ENCODE measurements at regions not wholly inside any gene's neighbourhood (a gene's known extent, or its start where the extent isn't known, plus 50 kb on each side); places are given as distances from the start of the nearest gene placed in this dataset.

DNA sequence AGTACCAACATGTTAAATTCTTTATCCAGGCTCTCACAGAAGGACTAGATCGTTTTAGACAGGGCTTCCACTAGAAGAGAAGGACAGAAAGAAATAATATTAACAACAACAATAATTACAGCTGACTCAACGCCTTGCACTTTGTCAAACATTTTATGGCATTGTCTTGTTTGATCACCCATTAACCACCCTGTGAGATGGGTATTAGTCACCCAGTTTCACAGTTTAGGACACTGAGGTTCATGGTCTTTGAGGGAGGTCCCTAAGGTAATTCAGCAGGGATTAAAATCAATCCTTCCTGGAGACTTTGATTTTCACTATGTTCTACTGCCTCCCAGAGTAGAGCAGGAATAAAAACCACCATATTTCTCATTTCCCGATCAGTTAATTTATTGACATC is 51.4 kb upstream of the BNC2 start:
- no peak for TF ChIP-seq NFIC (IDR thresholded peaks at IDR 0.05)
- TF ChIP-seq TCF12 (IDR thresholded peaks at IDR 0.05; ENCODE audit: low read depth), result no peak
- TF ChIP-seq ZBTB7A (IDR thresholded peaks at IDR 0.05; ENCODE audit: low read depth), result no peak
- peak; percentile 46 for TF ChIP-seq RAD21 (IDR thresholded peaks at IDR 0.05; ENCODE audit: low read depth)
- TF ChIP-seq USF1 (IDR thresholded peaks at IDR 0.05), result no peak
